GM21447 (cell line): ENCODE measurements at regions not wholly inside any gene's neighbourhood (a gene's known extent, or its start where the extent isn't known, plus 50 kb on each side); places are given as distances from the start of the nearest gene placed in this dataset.
"Not testable (repeated sequence)": the region's sequence is repeated elsewhere in the genome, so short reads cannot be mapped to it uniquely, and the experiment has no call there.

ENCODE experiments used
- ATAC-seq: cut with Tn5 transposase; IDR thresholded peaks from one replicate; pipeline ENCODE4 v1.9.1; 2021; ENCODE audit not compliant: unreplicated experiment

DNA sequence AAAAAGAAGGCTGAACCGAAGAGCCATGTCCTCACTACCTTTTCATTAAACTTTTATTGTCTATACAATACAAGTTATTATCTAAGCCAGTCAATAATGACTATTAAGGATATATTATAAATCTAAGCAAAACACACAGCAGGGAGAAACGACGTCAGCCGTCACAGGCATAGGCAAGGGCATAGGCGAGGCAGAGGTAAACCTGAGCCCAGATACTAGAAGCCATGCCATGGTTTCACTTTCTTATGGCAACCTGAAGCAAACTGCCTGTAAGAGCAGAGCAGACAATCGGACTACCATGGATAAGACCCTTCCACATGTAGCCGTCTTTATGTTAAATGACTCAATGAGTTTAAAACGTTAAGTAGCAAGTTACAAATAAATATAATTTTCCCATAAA is 238.5 kb upstream of the ZNF521 start:
- no peak for ATAC-seq

DNA sequence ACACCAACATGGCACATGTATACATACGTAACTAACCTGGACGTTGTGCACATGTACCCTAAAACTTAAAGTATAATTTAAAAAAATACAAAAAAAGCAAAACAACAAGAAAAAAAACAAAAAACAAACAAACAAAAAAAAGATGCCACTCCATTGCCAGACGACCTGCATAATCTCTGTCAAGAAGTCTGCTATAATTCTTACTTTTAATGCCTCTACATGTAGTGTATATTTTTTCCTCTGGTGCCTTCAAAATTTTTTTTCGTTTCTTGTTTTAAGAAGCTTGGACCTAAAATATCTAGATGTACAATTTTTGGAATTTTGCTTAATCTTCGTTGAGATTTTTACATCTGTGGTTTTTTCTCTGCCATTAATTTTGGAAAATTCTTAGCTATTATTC is 235.6 kb upstream of the ZNF521 start:
- no peak for ATAC-seq

DNA sequence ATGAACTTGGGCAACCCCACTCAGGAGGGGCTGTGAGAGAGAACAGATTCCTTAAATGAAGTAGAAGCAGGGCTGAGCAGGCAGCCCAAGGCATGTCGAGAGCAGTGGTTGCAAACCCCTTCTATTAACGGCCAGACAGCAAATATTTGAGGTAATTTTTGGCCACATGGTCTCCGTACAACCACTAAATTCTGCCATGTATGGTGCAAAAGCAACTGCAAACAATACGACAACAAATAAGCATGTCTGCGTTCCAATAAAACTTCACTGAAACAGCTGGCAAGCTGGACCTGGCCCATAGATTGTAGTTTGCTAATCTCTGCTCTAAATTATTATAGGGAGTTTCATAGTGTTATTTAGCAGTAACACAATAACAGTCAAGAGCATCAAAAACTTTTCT is 217.0 kb upstream of the ZNF521 start:
- ATAC-seq = no peak

DNA sequence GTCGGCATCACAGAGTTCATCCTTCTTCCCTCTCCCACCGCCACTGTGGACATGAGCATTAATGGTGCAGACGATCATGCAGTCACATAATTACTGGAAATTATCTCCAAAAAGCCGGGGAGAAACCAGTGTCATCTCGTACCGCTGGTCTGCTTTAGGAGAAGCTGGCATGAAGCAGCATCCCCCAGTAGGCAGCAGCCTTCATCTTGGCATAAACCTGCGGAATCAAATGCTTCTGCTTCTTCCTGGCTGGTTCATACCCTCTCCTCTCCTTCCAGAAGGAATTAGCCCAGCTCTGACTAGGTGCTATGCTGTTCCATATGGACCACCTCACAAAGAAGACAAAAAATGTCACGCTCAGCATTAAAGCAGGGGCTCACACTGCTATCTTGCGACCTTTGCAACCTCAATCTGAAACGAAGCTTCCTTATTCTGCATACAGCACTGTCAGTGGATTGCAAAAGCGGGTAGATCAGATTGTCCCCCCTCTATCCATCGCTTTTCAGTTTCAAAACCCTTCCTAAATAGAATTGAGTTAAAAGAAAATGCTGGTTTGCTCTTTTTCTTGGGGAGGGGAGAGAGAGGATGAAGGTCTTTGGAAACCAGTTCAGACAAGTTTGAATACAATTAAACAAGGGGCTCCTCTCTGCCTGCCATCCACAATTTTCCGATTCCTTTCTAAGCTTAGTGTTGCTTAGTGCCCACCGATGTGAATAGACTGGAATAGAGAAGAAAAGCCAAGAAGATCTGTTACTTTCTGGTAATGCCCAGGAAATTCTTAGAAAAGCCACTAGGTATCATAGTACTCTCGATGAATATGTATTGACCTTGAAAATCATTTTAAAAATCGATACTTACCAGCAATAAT is 212.1 kb upstream of the ZNF521 start:
- ATAC-seq = no peak

DNA sequence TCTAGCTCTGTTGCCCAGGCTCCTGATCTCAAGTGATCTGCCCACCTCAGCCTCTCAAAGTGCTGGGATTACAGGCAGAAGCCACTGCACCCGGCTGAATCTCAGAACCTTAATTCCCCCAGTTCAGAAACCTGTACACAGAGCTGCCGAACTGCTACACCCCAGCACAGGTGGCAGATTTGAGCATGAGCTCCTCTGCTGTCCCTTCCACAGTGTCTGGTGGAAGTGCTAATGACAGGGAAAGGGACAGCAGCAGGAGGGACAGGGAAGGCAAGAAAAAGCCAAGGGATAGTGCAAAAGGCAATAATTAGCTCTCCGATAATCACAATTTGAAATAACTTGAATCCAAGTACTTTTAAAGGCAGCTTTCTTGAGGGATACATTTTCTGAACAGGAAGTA is 211.4 kb upstream of the ZNF521 start:
- no peak for ATAC-seq

DNA sequence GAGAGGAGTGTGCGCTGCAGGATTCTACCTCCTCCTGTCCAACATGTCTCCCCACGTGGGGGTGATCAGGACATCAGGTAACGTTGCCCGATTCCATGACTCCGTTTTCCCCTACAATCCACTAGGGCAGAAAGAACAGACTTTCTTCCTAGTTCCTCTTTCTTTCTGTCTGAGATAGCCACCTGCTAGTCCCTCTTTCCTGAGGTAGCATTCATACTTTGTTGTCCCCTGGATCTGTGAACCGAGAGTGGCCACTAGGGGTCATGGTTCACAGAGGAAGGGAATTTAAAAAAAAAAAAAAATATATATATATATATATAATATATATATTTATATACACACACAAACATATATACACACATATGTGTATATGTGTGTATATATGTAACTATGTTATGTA is 210.0 kb upstream of the ZNF521 start:
- ATAC-seq = no peak

DNA sequence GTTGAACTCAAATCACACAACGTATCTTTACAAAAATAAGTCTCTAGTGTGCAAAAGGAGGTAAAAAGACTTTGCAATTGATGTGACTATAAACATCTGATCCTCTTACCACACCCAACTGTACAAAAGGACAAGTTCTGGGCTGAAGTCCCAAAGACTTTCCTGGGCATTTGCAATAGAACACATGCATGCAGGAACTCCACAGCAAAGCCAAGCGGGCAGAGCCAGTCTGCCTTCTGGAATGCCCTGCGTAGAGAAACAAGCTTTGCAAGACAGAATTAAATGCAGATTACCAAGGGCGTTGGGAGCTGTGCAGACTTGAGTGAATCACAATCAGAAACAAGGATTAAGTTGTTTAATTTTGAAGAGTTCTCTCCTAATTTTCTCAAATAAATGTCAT is 208.4 kb upstream of the ZNF521 start:
- ATAC-seq = no peak

DNA sequence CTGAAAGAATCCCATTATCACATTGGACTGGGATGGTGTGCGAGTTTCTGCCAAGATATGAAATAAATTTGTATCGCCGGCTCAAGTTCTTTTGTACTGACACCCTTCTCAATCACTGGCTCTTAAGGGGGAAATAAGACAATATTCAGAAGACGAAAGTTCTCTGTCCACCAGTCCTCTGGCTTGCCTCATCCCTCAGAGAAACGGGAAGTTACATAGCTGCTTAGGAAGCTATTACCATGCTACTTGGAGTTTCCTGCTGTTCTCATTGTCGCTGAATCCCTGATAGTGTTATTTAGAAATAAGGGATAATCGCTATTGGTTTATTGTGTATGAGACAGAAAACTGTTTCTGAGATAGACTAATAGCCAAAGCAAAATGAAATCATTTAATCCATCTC is 205.0 kb upstream of the ZNF521 start:
- no peak for ATAC-seq

DNA sequence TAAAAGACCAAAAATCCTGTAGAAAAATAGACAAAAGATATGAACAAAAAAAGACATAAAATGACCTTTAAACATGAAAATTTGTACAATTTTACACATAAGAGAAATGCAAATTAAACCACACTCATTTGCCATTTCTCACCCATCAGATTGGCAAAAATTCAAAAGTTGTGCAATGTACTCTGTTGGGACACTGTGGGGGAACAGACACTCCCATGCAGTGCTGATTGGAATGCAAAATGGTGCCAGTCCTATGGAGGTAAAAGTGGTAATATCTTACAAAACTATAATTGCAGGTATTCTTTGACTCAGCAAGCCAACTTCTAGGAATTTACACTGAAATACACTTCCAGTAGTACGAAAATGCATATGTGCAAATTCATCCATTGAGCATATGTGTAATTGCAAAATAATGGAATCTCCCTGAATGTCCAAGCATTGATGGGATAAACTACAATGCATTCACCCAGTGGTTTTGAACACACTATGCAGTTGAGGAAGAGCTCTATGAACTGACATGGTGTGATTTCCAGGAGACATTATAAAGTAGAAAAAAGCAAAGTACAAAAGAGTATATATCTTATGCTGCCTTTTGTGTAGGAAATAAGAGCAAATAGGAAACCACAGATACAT is 201.8 kb upstream of the ZNF521 start:
- ATAC-seq = no peak

DNA sequence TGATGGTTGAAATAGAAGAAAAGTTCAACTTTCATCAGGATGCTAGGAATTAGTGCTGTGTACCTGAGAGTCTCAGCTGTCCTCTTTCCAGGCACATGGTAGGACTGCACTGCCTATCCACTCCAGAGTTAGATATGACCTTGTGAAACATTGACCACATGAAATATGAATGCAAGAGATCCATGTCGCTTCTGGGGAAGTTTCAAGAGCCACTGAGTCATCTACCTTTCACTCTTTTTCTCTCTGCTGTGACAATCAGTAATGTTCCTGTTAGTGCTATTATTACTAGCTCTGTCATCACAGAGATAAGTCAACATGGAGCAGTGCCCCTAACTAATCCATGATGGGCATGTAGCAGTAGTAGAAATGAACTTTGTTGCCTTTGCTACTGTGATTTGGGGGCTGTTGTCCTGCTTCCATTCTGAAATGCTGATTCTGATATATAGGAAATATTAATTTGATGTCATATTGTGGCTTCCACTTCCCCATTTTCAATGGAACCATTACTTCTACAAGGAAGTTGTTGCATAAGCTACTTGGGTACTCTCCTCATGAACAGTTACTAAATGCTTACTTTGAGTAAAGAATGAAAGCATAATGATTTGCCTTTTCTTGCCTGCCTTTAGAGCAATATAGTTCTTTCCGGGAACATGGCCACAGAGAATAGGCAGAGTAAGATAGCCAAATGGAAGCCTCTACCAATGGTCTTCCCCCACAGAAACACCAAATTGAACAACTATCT is 192.8 kb upstream of the ZNF521 start:
- ATAC-seq = no peak

DNA sequence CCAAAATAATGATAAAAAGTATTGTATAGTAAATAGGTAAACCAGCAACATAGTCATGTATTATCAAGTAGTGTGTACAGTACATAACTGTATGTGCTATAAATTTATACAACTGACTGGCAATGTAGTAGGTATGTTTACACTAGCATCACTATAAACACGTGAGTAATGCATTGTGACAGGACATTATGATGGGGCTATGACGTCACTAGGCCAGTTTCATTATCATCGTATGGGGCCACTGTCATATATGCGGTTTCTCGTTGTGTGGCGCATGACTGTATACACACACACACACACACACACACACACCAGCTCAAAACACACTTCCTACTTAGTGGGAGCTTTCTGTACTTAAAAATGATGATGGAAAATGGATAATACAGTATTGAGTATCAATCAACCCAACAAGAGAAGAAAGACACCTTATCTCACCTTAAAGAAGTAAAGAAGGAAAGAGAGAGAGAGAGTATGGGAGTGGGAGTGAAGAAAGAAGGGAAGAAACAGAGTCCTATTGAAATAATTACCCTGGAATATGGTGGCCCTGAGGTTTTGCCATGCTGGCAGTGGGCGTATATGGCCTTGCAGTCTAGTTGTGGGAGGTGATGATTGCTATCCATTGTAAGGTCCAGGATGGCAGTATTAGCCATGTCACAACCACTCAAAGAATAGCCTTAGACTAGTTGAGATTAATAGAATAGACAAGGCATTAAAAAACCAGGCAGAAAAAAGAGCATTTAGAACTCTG is 186.4 kb upstream of the ZNF521 start:
- ATAC-seq = no peak

DNA sequence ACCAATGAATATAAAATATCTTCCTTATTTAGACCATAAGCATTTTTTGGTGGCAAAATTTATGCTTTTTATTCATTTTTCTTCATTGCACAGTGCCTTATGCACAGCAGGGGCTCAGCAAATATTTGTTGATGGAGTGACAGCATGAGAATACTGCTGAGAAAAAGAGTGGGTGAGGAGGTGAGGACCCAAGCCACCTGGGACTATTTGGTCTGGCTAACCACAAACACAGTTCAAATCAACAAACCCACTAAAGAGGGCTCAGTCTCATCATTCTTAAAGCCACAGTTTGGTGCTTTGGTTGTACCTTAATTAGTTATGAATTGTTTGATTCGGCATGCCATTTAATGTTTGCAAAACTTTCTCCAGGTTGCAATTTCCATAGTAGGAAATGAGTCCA is 183.5 kb upstream of the ZNF521 start:
- ATAC-seq = no peak

DNA sequence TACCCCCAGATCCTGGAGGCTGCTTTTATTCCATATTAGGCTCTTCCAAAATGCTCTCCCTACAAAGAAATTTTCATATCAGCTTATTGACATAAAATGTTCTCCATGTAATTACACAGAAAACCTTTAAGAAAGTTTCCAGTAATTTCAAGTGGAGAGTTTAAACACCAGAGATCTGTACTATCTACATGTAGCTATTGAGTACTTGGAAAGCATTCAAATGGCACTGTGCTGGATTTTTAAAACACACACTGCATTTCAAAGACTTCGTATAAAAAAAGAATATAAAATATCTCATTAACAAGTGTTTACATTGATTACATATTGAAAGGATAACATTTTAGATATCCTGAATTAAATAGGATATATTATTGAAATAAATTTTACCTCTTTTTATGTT is 182.4 kb upstream of the ZNF521 start:
- ATAC-seq = no peak

DNA sequence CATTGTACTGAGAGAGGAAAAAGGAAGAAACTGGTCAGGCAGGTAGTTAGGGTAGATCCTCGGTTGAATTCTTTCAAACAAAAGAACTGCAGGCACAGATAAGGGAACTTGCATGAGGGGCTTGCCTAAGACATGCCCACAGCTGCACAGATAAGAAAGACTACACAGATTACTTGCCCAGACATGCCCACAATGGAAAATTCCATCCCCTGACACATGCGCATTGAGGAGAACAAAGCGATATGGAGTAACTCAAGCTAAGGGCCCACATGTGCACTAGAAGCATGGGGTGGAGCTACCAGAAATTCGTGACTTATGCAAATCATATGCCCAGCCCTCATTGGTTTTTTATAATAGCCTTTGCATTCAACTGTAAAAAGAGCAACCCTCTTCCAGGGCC is 181.3 kb upstream of the ZNF521 start:
- ATAC-seq = no peak

DNA sequence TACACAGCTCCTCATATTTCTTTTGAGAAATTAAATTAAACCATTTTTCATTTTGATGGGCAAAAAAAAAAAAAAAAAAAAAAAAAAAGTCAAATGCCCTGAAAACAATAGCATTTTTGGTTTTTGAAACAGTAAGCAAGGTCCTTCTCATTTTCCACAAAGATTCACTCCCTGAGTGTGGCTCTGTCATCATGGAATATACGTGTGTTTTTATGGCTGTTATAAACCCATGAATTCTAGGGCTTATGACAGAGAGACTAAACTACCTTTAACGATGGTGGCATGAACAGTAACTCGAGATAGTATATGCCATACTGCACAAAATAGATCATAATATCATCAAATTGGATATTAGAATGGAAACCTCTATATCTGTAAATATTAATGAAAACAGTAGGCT is 179.2 kb upstream of the ZNF521 start:
- ATAC-seq = no peak

DNA sequence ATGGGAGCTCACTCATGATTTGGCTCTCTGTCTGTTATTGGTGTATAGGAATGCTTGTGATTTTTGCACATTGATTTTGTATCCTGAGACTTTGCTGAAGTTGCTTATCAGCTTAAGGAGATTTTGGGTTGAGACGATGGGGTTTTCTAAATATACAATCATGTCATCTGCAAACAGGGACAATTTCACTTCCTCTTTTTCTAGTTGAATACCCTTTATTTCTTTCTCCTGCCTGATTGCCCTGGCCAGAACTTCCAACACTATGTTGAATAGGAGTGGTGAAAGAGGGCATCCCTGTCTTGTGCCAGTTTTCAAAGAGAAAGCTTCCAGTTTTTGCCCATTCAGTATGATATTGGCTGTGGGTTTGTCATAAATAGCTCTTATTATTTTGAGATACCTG is 173.8 kb upstream of the ZNF521 start:
- ATAC-seq = not testable (repeated sequence)

DNA sequence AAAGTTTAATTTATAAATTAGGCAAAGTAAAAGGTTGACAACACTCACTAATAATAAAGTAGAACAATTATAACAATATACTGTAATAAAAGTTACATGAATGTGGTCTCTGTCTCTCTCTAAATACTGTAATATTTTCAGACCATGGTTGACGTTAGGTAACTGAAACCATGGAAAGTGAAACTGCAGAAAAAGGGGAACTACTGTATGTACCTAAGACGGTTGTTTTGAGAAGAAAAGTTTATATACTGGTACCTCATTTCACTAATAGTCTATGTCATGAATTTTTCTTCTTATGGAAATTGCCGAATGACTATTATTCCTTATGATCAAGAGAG is 166.7 kb upstream of the ZNF521 start:
- ATAC-seq = peak; percentile 97

DNA sequence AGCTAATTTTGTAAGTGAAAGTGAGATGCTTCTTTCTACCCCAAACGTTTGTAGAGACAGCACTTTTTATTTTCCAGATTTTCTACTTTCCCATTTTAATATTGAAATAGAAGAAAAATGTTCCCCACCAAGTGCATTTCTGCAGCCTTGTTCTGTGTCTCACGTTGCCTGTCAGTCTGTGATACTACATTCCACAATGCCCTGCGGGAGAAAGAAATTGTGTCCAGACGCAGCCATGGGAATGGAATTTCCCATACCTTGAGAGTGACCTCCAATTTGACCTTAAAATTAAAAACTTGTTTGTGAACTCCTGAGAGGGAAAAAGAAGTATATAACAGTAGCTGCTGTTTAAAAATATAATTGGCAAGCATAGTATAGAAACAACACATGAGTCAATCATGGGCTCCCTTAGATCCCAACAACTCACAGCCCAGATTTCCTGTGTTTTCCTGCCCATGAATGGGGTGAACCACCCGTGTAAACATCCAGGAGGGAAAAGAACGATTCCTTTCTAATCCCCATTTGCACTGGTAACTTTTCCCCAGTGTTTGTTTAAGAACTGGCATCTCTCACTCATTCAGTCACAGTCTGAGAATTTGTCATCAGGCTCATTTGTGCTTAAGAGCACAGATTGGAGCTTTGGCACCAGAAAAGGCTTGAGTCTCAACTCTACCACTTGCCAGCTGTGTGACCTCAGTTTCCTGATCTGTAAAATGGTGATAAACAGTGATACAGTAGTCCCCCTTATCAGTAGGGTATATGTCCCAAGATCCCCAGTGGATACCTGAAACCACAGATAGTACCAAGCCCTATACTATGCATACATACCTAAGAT is 166.1 kb upstream of the ZNF521 start:
- ATAC-seq = peak; percentile 28

DNA sequence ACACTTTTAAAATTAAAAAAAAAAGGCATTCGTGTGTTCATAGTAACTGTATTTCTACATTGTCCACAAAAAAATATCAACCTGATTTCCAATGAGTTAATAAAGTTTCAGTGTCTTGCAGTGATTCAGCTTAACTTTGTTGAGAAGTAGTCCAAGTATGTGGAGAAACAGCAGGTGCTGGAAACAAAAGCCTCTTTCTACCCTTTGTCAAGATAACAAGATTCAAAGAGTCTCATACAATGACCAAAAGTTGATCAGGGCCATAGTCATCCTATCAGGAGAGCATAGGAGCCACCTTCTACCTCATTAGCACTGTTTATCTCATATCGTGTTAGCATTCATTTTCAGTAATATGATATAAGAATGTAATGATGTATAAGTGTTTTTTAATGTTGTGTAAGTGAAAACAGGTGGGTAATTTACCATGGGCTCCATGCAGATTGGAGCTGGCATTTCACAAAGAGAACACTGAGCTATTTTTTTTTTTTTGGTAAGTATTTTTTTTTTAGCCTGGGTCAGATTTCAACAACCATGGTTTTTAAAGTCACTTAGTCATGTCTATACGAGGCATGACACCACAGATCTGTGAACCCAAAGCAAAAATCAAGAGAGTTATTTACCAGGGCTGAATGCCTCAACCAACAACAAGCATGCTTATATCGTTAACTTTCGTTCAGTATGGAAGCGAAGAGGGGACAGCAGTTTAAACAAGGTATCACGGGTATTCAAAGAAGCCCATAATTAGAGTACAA is 165.0 kb upstream of the ZNF521 start:
- no peak for ATAC-seq

DNA sequence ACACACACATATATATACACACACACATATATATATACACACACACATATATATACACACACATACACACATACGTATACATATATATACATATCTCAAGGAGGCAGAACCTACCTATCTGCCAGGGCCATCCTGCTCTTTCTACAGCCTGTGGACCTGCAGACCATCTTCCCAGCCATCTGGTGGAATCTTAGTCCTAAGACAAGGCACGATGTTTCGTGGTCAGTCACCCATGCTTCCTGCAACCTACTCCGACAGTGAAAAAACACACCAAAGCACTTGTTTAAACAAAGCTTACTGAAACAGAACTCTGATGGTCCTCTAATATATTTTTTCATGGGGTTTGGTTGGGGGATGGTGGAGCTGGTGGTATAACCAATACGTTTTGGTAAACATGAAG is 164.2 kb upstream of the ZNF521 start:
- no peak for ATAC-seq
